NOMO-1 (cell line): ENCODE measurements at regions not wholly inside any gene's neighbourhood (a gene's known extent, or its start where the extent isn't known, plus 50 kb on each side); places are given as distances from the start of the nearest gene placed in this dataset.

Experiments
- DNase-seq, 2 experiments: peaks; one replicate each; lab custom pipeline; 2025; ENCODE audit not compliant: unreplicated experiment in 2 of 2; lab: John Stamatoyannopoulos, UW

DNA sequence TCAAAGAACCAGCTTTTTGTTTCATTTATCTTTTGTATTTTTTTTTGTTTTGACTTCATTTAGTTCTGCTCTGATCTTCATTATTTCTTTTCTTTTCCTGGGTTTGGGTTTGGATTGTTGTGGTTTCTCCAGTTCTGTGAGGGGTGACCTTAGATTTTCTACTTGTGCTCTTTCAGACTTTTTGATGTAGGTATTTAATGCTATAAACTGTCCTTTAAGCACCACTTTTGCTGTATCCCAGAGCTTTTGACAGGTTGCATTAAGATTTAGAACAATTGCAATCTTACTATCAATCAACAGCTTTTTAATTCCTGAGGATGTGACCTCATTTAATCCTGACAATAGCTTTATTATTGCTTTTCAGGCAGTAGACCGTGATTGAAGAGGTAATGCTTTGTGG, 94.3 kb downstream of the ZNF280B start:
- no peak for DNase-seq

DNA sequence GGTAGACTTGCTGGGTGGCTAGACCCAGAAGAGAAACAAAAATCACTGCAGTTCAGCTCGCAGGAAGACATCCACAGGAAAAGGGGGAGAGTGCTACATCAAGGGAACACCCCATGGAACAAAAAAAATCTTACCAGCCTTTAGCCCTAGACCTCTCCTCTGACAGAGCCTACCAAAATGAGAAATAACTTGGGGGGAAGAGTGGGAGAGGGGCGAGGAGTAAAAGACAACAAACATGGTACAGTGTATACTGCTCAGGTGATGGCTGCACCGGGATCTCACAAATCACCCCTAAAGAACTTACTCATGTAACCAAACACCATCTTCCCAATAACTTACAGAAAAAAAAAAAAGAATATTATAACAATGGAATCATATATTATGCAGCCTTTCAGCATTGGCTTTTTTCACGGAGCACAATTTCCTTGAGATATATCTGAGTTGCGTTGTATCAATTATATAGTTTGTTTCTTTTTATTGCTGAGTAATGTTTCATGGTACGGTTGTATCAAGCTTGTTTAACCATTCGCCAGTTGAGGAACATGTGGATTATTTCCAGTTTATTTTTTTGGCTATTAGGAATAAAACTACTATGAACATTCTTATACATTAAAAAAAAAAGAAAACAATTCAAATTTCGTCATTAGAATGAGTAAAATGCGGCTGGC, 90.9 kb downstream of the ZNF280B start:
- no peak for DNase-seq

DNA sequence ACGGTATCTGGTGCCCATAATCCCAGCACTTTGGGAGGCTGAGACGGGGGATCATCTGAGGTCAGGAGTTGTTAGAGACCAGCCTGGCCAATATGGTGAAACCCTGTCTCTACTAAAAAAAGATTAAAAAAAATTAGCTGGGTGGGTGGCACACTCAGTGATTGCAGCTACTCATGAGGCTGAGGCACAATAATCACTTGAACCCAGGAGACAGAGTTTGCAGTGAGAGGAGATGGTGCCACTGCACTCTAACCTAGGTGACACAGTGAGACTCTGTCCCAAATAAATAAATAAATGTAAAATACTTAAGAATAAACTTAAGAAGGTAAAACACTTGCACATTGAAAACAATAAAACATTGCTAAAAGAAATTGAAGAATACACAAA, 90.4 kb downstream of the ZNF280B start:
- no peak for DNase-seq

DNA sequence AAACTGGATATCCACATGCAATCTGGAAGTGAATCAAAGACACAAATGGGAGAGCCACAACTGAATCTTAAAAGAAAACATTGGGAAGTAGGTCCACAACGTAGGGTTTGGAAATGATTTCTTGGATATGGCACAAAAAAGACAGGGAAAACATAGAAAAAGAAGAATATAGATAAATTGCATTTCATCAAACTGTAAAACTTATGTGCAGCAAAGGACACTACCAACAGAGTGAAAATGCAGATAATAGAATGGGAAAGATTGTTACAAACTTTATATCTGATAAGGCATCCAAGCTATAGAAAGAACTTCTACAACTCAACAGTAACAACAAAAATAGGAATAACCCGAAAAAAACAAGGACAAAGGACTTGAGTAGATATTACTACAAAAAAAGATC, 89.6 kb downstream of the ZNF280B start:
- no peak for DNase-seq

- DNase-seq, result no peak
These were observed 88.0 kb downstream of the ZNF280B start for GRCh38 chr22:22420580-22420979.

GRCh38 chr22:22421392-22421791, 87.2 kb downstream of the ZNF280B start:
- no peak for DNase-seq

- peak in 1 of 2 experiments; percentile 16 for DNase-seq
These were observed 85.9 kb downstream of the ZNF280B start for GRCh38 chr22:22422629-22423112.

- no peak for DNase-seq
These were observed 84.9 kb downstream of the ZNF280B start for GRCh38 chr22:22423681-22424080.

- DNase-seq, result no peak
These were observed 84.2 kb downstream of the ZNF280B start for GRCh38 chr22:22424210-22424800.

DNA sequence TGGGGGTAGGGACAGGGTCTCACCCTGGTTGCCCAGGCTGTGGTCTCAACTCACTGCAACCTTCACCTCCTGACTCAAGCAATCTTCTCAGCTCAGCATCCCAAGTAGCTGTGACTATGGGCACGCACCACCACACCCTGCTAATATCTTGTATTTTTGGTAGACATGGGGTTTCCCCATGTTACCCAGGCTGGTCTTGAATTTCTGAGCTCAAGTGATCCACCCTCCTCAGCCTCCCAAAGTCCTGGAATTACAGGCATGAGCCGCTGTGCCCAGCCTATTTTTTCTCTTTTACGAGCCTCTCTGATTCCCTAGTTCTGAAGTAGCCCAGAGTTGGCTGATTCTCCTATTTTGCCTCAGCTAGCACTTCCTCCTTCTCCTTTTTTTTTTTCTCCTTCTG, 83.6 kb downstream of the ZNF280B start:
- DNase-seq, result no peak

DNA sequence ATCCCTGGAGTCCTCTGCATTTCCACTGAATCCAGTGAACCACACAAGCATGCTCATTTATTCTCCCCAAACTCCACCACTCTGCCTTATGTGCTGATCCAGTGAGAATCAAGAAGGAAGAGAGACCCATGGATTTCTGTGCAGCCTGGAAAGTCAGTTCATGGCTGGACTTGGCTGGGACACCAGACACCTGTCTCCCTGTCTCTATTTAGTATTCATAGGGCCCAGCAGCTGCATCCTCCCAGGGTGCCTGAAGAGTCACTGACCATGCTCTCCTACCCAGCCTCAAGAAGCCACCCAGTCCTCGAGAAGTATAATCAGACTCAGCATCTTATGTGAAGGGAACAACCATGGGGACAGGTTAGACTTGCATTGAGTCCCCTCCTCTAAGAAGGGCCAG, 83.2 kb downstream of the ZNF280B start:
- DNase-seq, result no peak

DNA sequence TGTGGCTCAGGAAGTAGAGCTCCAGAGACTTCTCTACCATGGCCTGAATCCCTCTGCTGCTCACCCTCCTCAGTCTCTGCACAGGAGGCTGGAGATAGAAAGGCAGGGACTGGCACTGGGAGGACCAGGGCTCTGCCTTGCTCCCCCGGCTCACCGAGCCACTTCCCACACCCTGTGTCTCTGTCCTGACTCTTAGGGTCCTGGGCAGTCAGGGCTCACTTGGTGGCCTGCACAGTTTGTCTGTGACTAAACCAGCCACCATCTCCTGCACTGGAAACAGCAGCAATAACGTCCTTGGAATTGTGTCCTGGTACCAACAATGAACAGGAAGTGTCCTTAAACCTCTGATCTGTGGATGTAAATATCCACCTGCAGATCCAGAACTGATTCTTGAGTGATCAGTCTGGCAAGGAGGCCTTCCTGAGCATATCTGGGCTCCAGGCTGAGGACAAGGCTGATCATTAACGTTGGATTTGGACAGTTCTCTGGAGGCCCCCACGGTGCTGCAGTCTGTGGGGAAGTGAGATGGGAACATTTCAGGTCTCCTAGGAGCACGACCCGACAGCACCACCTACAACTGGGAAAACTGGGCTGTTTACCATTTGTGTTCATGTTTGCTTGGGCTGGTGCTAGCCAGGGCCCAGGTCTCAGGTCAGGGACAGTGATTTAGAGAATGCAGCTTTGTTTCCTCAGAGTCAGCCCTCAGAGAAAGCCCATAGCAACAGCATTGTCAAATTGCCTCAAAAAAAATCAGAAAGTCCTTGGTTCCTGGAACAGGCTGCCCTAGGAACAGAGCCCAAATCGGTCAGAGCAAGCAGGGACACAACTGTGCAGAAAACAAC, 82.5 kb downstream of the ZNF280B start:
- DNase-seq, result no peak

GRCh38 chr22:22427542-22428065, 80.9 kb downstream of the ZNF280B start:
- DNase-seq, result no peak

- no peak for DNase-seq
These were observed 80.1 kb downstream of the ZNF280B start for GRCh38 chr22:22428222-22429098.

DNA sequence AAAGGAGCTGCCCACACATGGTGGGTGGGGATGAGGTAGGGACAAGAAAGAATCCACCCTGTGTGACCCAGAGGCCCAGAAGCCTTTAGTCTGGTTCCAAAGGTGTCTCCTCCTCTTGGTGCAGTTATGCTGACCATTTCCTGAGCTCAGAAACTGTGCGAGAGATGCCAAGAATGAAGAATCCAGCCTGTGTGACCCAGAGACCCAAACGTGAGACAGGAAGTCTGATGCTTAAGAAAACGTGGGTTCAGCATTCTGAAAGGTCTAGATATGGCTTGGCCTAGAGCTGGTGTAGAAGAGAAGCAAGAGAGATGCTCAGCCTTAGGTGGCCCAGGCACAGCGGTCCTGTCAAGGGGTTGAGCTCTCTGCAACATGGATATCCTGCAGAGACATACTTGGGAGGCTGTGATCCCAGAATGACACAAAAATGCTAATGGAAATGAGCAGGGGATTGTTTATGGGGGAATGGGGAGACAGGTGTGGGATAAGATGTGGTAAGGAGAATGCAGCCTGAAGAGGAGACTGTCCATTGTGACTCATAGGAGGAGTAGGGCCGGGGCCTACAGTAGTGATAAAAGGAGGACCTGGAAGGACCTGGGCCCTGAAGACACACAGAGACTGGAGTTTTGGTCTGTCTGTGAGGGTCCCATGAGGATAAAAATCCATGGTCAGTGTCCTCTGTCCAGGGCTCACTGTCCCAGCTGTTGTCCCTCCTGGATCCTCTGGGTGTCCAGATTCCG, 79.0 kb downstream of the ZNF280B start:
- no peak for DNase-seq

DNA sequence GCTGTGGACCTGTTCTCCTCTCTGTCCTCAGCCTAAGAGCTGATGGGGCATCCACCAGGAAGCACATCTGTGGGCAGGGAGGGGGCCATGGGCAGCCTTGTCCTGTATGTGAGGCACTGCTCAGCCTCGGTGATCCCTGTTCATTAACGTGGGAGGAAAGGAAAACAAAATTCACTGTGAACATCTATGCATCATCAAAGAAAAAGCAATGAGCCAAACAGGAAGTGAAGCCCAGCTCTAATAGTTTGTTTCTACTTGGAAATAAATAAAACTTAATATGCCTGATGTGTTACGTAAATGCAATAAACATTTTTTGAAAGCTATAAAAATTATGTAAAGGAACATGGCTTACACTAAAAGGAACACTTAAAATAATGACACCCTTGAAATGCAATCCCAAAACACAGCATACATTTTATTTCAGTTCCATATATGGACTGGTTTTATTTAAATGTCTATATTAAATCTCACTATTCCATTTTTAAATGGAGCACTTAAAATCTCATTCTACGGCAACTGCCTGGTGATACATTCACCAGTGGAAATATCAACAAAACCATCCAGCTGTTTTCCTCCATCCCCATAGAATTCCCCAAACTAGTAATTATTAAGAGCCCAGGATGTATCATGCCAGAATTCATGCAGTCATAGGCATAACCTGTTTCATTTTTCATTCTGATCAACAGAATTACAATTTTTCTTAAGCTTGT, 78.3 kb downstream of the ZNF280B start:
- no peak for DNase-seq

DNA sequence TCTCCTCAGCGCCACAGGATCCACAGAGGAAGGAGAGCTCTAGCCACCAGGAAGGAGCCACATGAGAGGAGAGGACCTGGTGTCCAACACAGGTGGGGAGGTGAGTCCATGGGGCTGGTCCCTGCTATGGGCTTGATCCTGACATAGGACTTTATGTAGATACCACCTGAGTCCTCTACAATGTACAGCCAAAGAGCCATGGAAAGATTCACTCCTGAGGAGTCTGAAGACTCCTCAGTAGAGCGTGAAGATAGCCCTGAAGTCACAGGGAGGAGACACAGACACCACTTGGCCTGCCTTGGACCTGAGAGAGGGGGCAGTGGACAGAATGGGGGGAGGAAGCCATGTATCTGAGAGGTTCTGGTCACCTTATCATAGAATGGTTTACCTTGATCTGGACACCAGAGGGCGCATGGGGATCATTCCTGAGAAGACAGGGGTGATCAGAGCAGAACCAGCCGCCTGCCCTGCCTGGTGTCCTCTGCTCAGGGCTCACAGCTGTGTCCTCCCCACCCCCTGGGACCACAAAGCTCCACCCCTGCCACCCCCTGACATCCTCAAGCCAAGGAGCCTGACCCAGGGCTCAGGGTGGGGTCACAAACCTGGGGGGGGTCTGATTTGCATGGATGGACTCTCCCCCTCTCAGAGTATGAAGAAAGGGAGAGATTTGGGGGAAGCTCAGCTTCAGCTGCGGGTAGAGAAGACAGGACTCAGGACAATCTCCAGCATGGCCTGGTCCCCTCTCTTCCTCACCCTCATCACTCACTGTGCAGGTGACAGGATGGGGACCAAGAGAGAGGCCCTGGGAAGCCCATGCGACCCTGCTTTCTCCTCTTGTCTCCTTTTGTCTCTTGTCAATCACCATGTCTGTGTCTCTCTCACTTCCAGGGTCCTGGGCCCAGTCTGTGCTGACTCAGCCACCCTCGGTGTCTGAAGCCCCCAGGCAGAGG, 77.0 kb downstream of the ZNF280B start:
- peak in 1 of 2 experiments; percentile 38 for DNase-seq

GRCh38 chr22:22432479-22432878, 76.1 kb downstream of the ZNF280B start:
- no peak for DNase-seq
